ENCODE measurements at regions not wholly inside any gene's neighbourhood (a gene's known extent, or its start where the extent isn't known, plus 50 kb on each side); places are given as distances from the start of the nearest gene placed in this dataset.
"Not testable (repeated sequence)": the region's sequence is repeated elsewhere in the genome, so short reads cannot be mapped to it uniquely, and the experiment has no call there.

- no peak for TF ChIP-seq CTCF (IDR thresholded peaks at IDR 0.05)
- Histone ChIP-seq H3K27me3 (no peaks in the 10 kb centered on the region), H3K27ac (no peak overlapping the region), H3K4me1 (no peaks in the 10 kb centered on the region), H3K9me3 (peaks cover 4% of the 10 kb centered on the region), H3K36me3 (no peaks in the 10 kb centered on the region), H3K4me3 (no peak overlapping the region)
- DNase-seq (no peak), ATAC-seq (no peak)
- intact Hi-C loops (cut with DNase I), result no loop called here
These were observed 166.1 kb upstream of the API5 start for GRCh38 chr11:43145653-43146052.

- H3K27me3 ChIP-seq, result no peaks in the 10 kb centered on the region
- intact Hi-C loops (cut with DNase I), result no loop called here
- H3K4me3 ChIP-seq, result no peak overlapping the region
- no peaks in the 10 kb centered on the region for H3K36me3 ChIP-seq
- H3K4me1 ChIP-seq, result no peaks in the 10 kb centered on the region
- no peak overlapping the region for H3K27ac ChIP-seq
- no peak for TF ChIP-seq CTCF (IDR thresholded peaks at IDR 0.05)
- ATAC-seq (no peak), DNase-seq (no peak)
- no peaks in the 10 kb centered on the region for H3K9me3 ChIP-seq
These were observed 161.1 kb upstream of the API5 start for GRCh38 chr11:43150697-43151096.

GRCh38 chr11:43164831-43165230, 147.0 kb upstream of the API5 start:
- ATAC-seq (no peak), DNase-seq (no peak)
- no peak overlapping the region for H3K4me3 ChIP-seq
- no peak overlapping the region for H3K27ac ChIP-seq
- no peaks in the 10 kb centered on the region for H3K36me3 ChIP-seq
- H3K4me1 ChIP-seq, result no peaks in the 10 kb centered on the region
- no peak for TF ChIP-seq CTCF (IDR thresholded peaks at IDR 0.05)
- intact Hi-C loops (cut with DNase I), result no loop called here
- H3K9me3 ChIP-seq, result no peaks in the 10 kb centered on the region
- H3K27me3 ChIP-seq, result no peaks in the 10 kb centered on the region

- intact Hi-C loops (cut with DNase I); H3K27me3 ChIP-seq; H3K36me3 ChIP-seq; H3K4me1 ChIP-seq; DNase-seq; ATAC-seq; H3K9me3 ChIP-seq; H3K4me3 ChIP-seq; H3K27ac ChIP-seq: not testable (repeated sequence)
These were observed 146.4 kb upstream of the API5 start for GRCh38 chr11:43165393-43165792.

GRCh38 chr11:43168241-43168640, 143.6 kb upstream of the API5 start:
- H3K27me3 ChIP-seq; H3K4me3 ChIP-seq; DNase-seq; intact Hi-C loops (cut with DNase I); ATAC-seq; H3K9me3 ChIP-seq; H3K36me3 ChIP-seq; H3K27ac ChIP-seq; H3K4me1 ChIP-seq: not testable (repeated sequence)

GRCh38 chr11:43172477-43172876, 139.3 kb upstream of the API5 start:
- H3K27me3 ChIP-seq, result no peaks in the 10 kb centered on the region
- DNase-seq (no peak), ATAC-seq (no peak)
- no peaks in the 10 kb centered on the region for H3K4me1 ChIP-seq
- H3K4me3 ChIP-seq, result no peak overlapping the region
- no peaks in the 10 kb centered on the region for H3K9me3 ChIP-seq
- H3K27ac ChIP-seq, result no peak overlapping the region
- no peaks in the 10 kb centered on the region for H3K36me3 ChIP-seq
- intact Hi-C loops (cut with DNase I), result no loop called here
- TF ChIP-seq CTCF (IDR thresholded peaks at IDR 0.05), result no peak

GRCh38 chr11:43177975-43178374, 133.8 kb upstream of the API5 start:
- no peak for TF ChIP-seq CTCF (IDR thresholded peaks at IDR 0.05)
- H3K27me3 ChIP-seq, result no peaks in the 10 kb centered on the region
- H3K27ac ChIP-seq, result no peak overlapping the region
- no peak for DNase-seq
- intact Hi-C loops (cut with DNase I), result no loop called here
- no peak for ATAC-seq
- H3K36me3 ChIP-seq, result no peaks in the 10 kb centered on the region
- no peaks in the 10 kb centered on the region for H3K9me3 ChIP-seq
- H3K4me1 ChIP-seq, result no peaks in the 10 kb centered on the region
- no peak overlapping the region for H3K4me3 ChIP-seq

GRCh38 chr11:43194459-43194858, 117.3 kb upstream of the API5 start:
- H3K36me3 ChIP-seq; ATAC-seq; H3K27ac ChIP-seq; H3K9me3 ChIP-seq; intact Hi-C loops (cut with DNase I); H3K4me1 ChIP-seq; H3K4me3 ChIP-seq; H3K27me3 ChIP-seq; DNase-seq: not testable (repeated sequence)

All from upper lobe of right lung (tissue), 1 donor.